DND-41 (cell line): ENCODE measurements at regions not wholly inside any gene's neighbourhood (a gene's known extent, or its start where the extent isn't known, plus 50 kb on each side); places are given as distances from the start of the nearest gene placed in this dataset.

Experiments used
- CTCF ChIP-seq: IDR thresholded peaks from 2 replicates; pipeline ENCODE4 v1.5.1; 2012; ENCODE audit warnings: borderline replicate concordance, low read length, moderate library complexity, mild to moderate bottlenecking; ENCODE audit not compliant: poor library complexity, severe bottlenecking; ENCODE audit errors: extremely low read depth
- EZH2 ChIP-seq: IDR thresholded peaks from 3 replicates; pipeline ENCODE4 v1.6.1; 2012; ENCODE audit warnings: borderline replicate concordance, low read depth, mild to moderate bottlenecking, moderate library complexity, low read length, inconsistent platforms; ENCODE audit not compliant: severe bottlenecking

DNA sequence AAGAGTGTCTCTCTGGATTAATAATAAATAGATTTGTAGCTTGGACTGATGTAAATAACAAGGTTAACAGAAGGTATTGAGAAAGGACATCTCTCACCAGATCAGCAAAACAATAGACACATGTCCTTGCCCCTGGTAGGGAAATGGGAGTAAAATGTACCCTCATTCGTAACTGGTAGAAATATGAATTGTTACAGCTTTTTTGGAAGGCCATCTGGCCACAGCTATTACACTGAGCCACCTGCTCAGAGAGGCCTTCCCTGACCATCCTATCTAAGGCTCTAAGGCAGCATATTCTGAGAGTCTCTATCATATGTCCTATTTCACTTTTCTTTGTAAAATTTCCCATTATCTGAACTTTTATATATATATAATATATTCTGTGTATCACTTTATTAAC is 129.1 kb upstream of the MAP1B start:
- TF ChIP-seq EZH2 (no peak), CTCF (no peak)
